Uterus (tissue), 2 donors: ENCODE measurements at regions not wholly inside any gene's neighbourhood (a gene's known extent, or its start where the extent isn't known, plus 50 kb on each side); places are given as distances from the start of the nearest gene placed in this dataset.

Experiments
- POLR2A ChIP-seq, 2 donors: fragments of 450-650 bp; IDR thresholded peaks; one replicate each; pipeline ENCODE4 v1.6.1; 2016; ENCODE audit warnings: antibody characterized with exemption in 2 of 2, mild to moderate bottlenecking in 1 of 2, moderate library complexity in 1 of 2
- TF ChIP-seq, protein P1 (sequence below), 4 experiments: fragments of 200-600 bp in 2 of 4; fragments of 450-650 bp in 2 of 4; sonication (generic) in 2 of 4; IDR thresholded peaks; one replicate each; pipeline ENCODE4 v1.5.1; 2016 to 2019; ENCODE audit warnings: antibody characterized with exemption in 4 of 4, mild to moderate bottlenecking in 2 of 4, moderate library complexity in 1 of 4

DNA sequence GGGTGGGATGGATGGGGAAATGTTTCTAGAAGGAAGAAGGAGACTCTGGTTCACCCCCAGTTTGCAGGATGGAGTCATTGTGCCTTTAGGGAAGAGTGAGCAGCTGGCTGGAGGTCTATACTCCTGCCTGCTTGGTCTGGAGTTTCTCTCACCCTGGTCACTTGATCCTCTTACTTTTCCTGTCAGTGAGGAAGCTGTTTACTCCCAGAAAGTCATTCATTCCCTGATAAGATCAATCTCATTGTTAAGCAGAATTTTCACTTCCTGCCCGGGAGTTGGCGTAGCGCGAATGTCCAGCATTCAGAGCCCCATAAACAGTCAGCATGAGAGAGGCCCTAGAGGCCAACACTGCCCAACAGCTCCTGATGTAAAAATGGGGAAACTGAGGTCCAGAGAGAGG lies 70.4 kb upstream of the SIRPA start:
- TF ChIP-seq POLR2A (IDR thresholded peaks at IDR 0.05): no peak
- TF ChIP-seq, protein P1, sequence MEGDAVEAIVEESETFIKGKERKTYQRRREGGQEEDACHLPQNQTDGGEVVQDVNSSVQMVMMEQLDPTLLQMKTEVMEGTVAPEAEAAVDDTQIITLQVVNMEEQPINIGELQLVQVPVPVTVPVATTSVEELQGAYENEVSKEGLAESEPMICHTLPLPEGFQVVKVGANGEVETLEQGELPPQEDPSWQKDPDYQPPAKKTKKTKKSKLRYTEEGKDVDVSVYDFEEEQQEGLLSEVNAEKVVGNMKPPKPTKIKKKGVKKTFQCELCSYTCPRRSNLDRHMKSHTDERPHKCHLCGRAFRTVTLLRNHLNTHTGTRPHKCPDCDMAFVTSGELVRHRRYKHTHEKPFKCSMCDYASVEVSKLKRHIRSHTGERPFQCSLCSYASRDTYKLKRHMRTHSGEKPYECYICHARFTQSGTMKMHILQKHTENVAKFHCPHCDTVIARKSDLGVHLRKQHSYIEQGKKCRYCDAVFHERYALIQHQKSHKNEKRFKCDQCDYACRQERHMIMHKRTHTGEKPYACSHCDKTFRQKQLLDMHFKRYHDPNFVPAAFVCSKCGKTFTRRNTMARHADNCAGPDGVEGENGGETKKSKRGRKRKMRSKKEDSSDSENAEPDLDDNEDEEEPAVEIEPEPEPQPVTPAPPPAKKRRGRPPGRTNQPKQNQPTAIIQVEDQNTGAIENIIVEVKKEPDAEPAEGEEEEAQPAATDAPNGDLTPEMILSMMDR (IDR thresholded peaks at IDR 0.05): no peak
